CD8-positive, alpha-beta memory T cell (primary cell): ENCODE measurements at regions not wholly inside any gene's neighbourhood (a gene's known extent, or its start where the extent isn't known, plus 50 kb on each side); places are given as distances from the start of the nearest gene placed in this dataset.
"Not testable (repeated sequence)": the region's sequence is repeated elsewhere in the genome, so short reads cannot be mapped to it uniquely, and the experiment has no call there.

Experiments
- CTCF ChIA-PET: fragments of 350-600 bp; sonication (Branson Sonifier 250); formaldehyde crosslinking; loops from one replicate; lab custom pipeline; 2021; ENCODE audit warnings: antibody characterized with exemption; lab: Charles Lee
- POLR2A ChIA-PET: fragments of 350-600 bp; sonication (Branson Sonifier 250); formaldehyde crosslinking; loops from one replicate; lab custom pipeline; 2021; ENCODE audit warnings: antibody characterized with exemption; lab: Charles Lee
- DNase-seq, 5 donors: peaks; one replicate each; pipeline versions ENCODE4 v3.0.0 to v3.0.0-alpha.2; 2020 to 2022; ENCODE audit warnings: mixed read lengths in 1 of 5
- H3K27ac ChIP-seq: one replicate; pipeline ENCODE4 v1.7.0; 2013; ENCODE audit warnings: low read depth, mild to moderate bottlenecking, low read length, moderate library complexity
- H3K27me3 ChIP-seq: 2 replicates; pipeline ENCODE4 v1.7.0; 2013; ENCODE audit warnings: low read length, mild to moderate bottlenecking; ENCODE audit not compliant: insufficient read depth, poor library complexity, severe bottlenecking
- H3K36me3 ChIP-seq: 2 replicates; pipeline ENCODE4 v1.7.0; 2013; ENCODE audit warnings: mild to moderate bottlenecking, low read length, moderate library complexity; ENCODE audit not compliant: insufficient read depth
- H3K4me1 ChIP-seq: 2 replicates; pipeline ENCODE4 v1.7.0; 2013; ENCODE audit warnings: mild to moderate bottlenecking, low read length, moderate library complexity; ENCODE audit not compliant: insufficient read depth
- H3K4me3 ChIP-seq: 2 replicates; pipeline ENCODE4 v1.7.0; 2013; ENCODE audit warnings: mild to moderate bottlenecking, low read length
- H3K9me3 ChIP-seq: 2 replicates; pipeline ENCODE4 v1.7.0; 2013; ENCODE audit warnings: mild to moderate bottlenecking, low read length
- H3K27ac Mint-ChIP-seq, 8 donors: one replicate each; pipeline ENCODE4 v1.8.0; 2020 to 2021; ENCODE audit warnings: mixed read lengths in 8 of 8, mild to moderate bottlenecking in 6 of 8, inconsistent platforms in 3 of 8, moderate library complexity in 3 of 8
- H3K27me3 Mint-ChIP-seq, 2 donors: one replicate each; pipeline ENCODE4 v1.8.0; 2020 to 2021; ENCODE audit warnings: mixed read lengths in 2 of 2, mild to moderate bottlenecking in 1 of 2, moderate library complexity in 1 of 2
- H3K36me3 Mint-ChIP-seq, 3 donors: one replicate each; pipeline ENCODE4 v1.8.0; 2020 to 2021; ENCODE audit warnings: mixed read lengths in 3 of 3, inconsistent platforms in 1 of 3, mild to moderate bottlenecking in 1 of 3
- H3K4me1 Mint-ChIP-seq, 3 donors: one replicate each; pipeline ENCODE4 v1.8.0; 2020 to 2021; ENCODE audit warnings: mixed read lengths in 3 of 3, inconsistent platforms in 1 of 3, mild to moderate bottlenecking in 1 of 3
- H3K4me3 Mint-ChIP-seq, 7 donors: one replicate each; pipeline ENCODE4 v1.8.0; 2020 to 2021; ENCODE audit warnings: mixed read lengths in 7 of 7, mild to moderate bottlenecking in 6 of 7, moderate library complexity in 4 of 7, inconsistent platforms in 2 of 7
- H3K9me3 Mint-ChIP-seq, 5 donors: one replicate each; pipeline ENCODE4 v1.8.0; 2020 to 2022; ENCODE audit warnings: mixed read lengths in 5 of 5, mild to moderate bottlenecking in 3 of 5, moderate library complexity in 2 of 5, inconsistent platforms in 1 of 5

GRCh38 chr11:42800041-42800440, 511.8 kb upstream of the API5 start:
- H3K27ac ChIP-seq = no peak overlapping the region
- Mint-ChIP-seq H3K27me3 (no peaks in the 10 kb centered on the region), H3K36me3 (no peaks in the 10 kb centered on the region), H3K4me1 (no peaks in the 10 kb centered on the region), H3K4me3 (no peak overlapping the region), H3K9me3 (peaks cover 0 to 11% (median 7%) of the 10 kb centered on the region in 5 donors), H3K27ac (no peak overlapping the region)
- no peak overlapping the region for H3K4me3 ChIP-seq
- DNase-seq = no peak
- ChIA-PET CTCF (no interaction called here), POLR2A (no interaction called here)
- H3K9me3 ChIP-seq = no peaks in the 10 kb centered on the region
- no peaks in the 10 kb centered on the region for H3K27me3 ChIP-seq
- no peaks in the 10 kb centered on the region for H3K36me3 ChIP-seq
- H3K4me1 ChIP-seq = no peaks in the 10 kb centered on the region

- no peak for DNase-seq
- H3K4me1 ChIP-seq = no peaks in the 10 kb centered on the region
- no peaks in the 10 kb centered on the region for H3K9me3 ChIP-seq
- no peaks in the 10 kb centered on the region for H3K27me3 Mint-ChIP-seq
- ChIA-PET CTCF (no interaction called here), POLR2A (no interaction called here)
- H3K36me3 Mint-ChIP-seq = no peaks in the 10 kb centered on the region
- H3K4me1 Mint-ChIP-seq = no peaks in the 10 kb centered on the region
- peaks cover 0 to 11% (median 4%) of the 10 kb centered on the region in 5 donors for H3K9me3 Mint-ChIP-seq
- no peak overlapping the region for H3K27ac Mint-ChIP-seq
- no peak overlapping the region for H3K4me3 ChIP-seq
- H3K27me3 ChIP-seq = no peaks in the 10 kb centered on the region
- H3K36me3 ChIP-seq = no peaks in the 10 kb centered on the region
- no peak overlapping the region for H3K27ac ChIP-seq
- no peak overlapping the region for H3K4me3 Mint-ChIP-seq
These were observed 509.4 kb upstream of the API5 start for GRCh38 chr11:42802201-42802899.

- DNase-seq = no peak
- no peaks in the 10 kb centered on the region for H3K27me3 ChIP-seq
- H3K4me3 Mint-ChIP-seq = no peak overlapping the region
- POLR2A ChIA-PET = no interaction called here
- no peaks in the 10 kb centered on the region for H3K9me3 ChIP-seq
- no peaks in the 10 kb centered on the region for H3K36me3 Mint-ChIP-seq
- no peaks in the 10 kb centered on the region for H3K4me1 Mint-ChIP-seq
- H3K27me3 Mint-ChIP-seq = no peaks in the 10 kb centered on the region
- no peaks in the 10 kb centered on the region for H3K36me3 ChIP-seq
- CTCF ChIA-PET = no interaction called here
- no peak overlapping the region for H3K27ac ChIP-seq
- no peaks in the 10 kb centered on the region for H3K4me1 ChIP-seq
- H3K9me3 Mint-ChIP-seq = peaks cover 0 to 11% (median 4%) of the 10 kb centered on the region in 5 donors
- no peak overlapping the region for H3K4me3 ChIP-seq
- H3K27ac Mint-ChIP-seq = no peak overlapping the region
These were observed 505.6 kb upstream of the API5 start for GRCh38 chr11:42806191-42806590.

- Histone ChIP-seq H3K27me3 (no peaks in the 10 kb centered on the region), H3K27ac (no peak overlapping the region), H3K4me1 (no peaks in the 10 kb centered on the region), H3K36me3 (no peaks in the 10 kb centered on the region), H3K9me3 (no peaks in the 10 kb centered on the region), H3K4me3 (no peak overlapping the region)
- DNase-seq = no peak
- H3K27me3 Mint-ChIP-seq = no peaks in the 10 kb centered on the region
- ChIA-PET CTCF (no interaction called here), POLR2A (no interaction called here)
- no peak overlapping the region for H3K4me3 Mint-ChIP-seq
- peaks cover 0 to 11% (median 2%) of the 10 kb centered on the region in 5 donors for H3K9me3 Mint-ChIP-seq
- H3K27ac Mint-ChIP-seq = no peak overlapping the region
- no peaks in the 10 kb centered on the region for H3K4me1 Mint-ChIP-seq
- no peaks in the 10 kb centered on the region for H3K36me3 Mint-ChIP-seq
These were observed 499.4 kb upstream of the API5 start for GRCh38 chr11:42812361-42812760.

- H3K4me3 Mint-ChIP-seq = no peak overlapping the region
- CTCF ChIA-PET = no interaction called here
- no peaks in the 10 kb centered on the region for H3K9me3 ChIP-seq
- H3K27ac ChIP-seq = no peak overlapping the region
- H3K27me3 Mint-ChIP-seq = no peaks in the 10 kb centered on the region
- H3K36me3 Mint-ChIP-seq = no peaks in the 10 kb centered on the region
- no peaks in the 10 kb centered on the region for H3K36me3 ChIP-seq
- peaks cover 0 to 11% (median 2%) of the 10 kb centered on the region in 5 donors for H3K9me3 Mint-ChIP-seq
- POLR2A ChIA-PET = no interaction called here
- H3K4me1 Mint-ChIP-seq = no peaks in the 10 kb centered on the region
- no peak for DNase-seq
- no peak overlapping the region for H3K4me3 ChIP-seq
- no peaks in the 10 kb centered on the region for H3K27me3 ChIP-seq
- H3K4me1 ChIP-seq = no peaks in the 10 kb centered on the region
- H3K27ac Mint-ChIP-seq = no peak overlapping the region
These were observed 498.8 kb upstream of the API5 start for GRCh38 chr11:42812960-42813359.

- CTCF ChIA-PET = no interaction called here
- H3K4me1 ChIP-seq = no peaks in the 10 kb centered on the region
- peaks cover 0 to 11% (median 3%) of the 10 kb centered on the region in 5 donors for H3K9me3 Mint-ChIP-seq
- no peak overlapping the region for H3K27ac Mint-ChIP-seq
- H3K4me3 Mint-ChIP-seq = no peak overlapping the region
- POLR2A ChIA-PET = no interaction called here
- H3K27me3 ChIP-seq = no peaks in the 10 kb centered on the region
- no peak overlapping the region for H3K4me3 ChIP-seq
- H3K27me3 Mint-ChIP-seq = no peaks in the 10 kb centered on the region
- no peak for DNase-seq
- no peaks in the 10 kb centered on the region for H3K36me3 Mint-ChIP-seq
- no peaks in the 10 kb centered on the region for H3K9me3 ChIP-seq
- no peaks in the 10 kb centered on the region for H3K36me3 ChIP-seq
- H3K4me1 Mint-ChIP-seq = no peaks in the 10 kb centered on the region
- no peak overlapping the region for H3K27ac ChIP-seq
These were observed 495.3 kb upstream of the API5 start for GRCh38 chr11:42816471-42816870.

GRCh38 chr11:42819126-42819525, 492.7 kb upstream of the API5 start:
- ChIA-PET CTCF (no interaction called here), POLR2A (no interaction called here)
- peaks cover 0 to 8% (median 2%) of the 10 kb centered on the region in 5 donors for H3K9me3 Mint-ChIP-seq
- no peaks in the 10 kb centered on the region for H3K4me1 Mint-ChIP-seq
- H3K27me3 ChIP-seq = no peaks in the 10 kb centered on the region
- H3K27me3 Mint-ChIP-seq = no peaks in the 10 kb centered on the region
- no peak for DNase-seq
- H3K9me3 ChIP-seq = no peaks in the 10 kb centered on the region
- H3K36me3 ChIP-seq = no peaks in the 10 kb centered on the region
- H3K27ac ChIP-seq = no peak overlapping the region
- H3K36me3 Mint-ChIP-seq = no peaks in the 10 kb centered on the region
- H3K4me3 Mint-ChIP-seq = no peak overlapping the region
- H3K27ac Mint-ChIP-seq = no peak overlapping the region
- no peaks in the 10 kb centered on the region for H3K4me1 ChIP-seq
- no peak overlapping the region for H3K4me3 ChIP-seq

- H3K27ac ChIP-seq, H3K9me3 ChIP-seq, H3K27me3 Mint-ChIP-seq, H3K27me3 ChIP-seq, DNase-seq, POLR2A ChIA-PET, H3K27ac Mint-ChIP-seq, H3K4me1 ChIP-seq, H3K9me3 Mint-ChIP-seq, H3K4me1 Mint-ChIP-seq, CTCF ChIA-PET, H3K36me3 Mint-ChIP-seq, H3K4me3 ChIP-seq, H3K4me3 Mint-ChIP-seq, H3K36me3 ChIP-seq: not testable (repeated sequence)
These were observed 489.6 kb upstream of the API5 start for GRCh38 chr11:42822188-42822587.
